Lung (tissue), 11 donors: ENCODE measurements at regions not wholly inside any gene's neighbourhood (a gene's known extent, or its start where the extent isn't known, plus 50 kb on each side); places are given as distances from the start of the nearest gene placed in this dataset.

Experiments
- ATAC-seq: fragments of 200-7000 bp; cut with Tn5 transposase; one replicate; pipeline ENCODE4 v1.9.1; 2020; ENCODE audit warnings: moderate number of reproducible peaks; ENCODE audit not compliant: insufficient read depth, low FRiP score
- DNase-seq, 3 donors: peaks; one replicate each; pipeline ENCODE4 v3.0.0-alpha.2; 2013 to 2017
- H3K27ac ChIP-seq, 2 donors: one replicate each; pipeline ENCODE4 v1.5.1; 2013; ENCODE audit warnings: mild to moderate bottlenecking in 2 of 2, moderate library complexity in 2 of 2, control low read depth in 1 of 2, inconsistent platforms in 1 of 2, low read depth in 1 of 2, low read length in 1 of 2
- H3K27me3 ChIP-seq, 3 donors: one replicate each; pipeline ENCODE4 v1.5.1; 2013; ENCODE audit warnings: low read length in 2 of 3; ENCODE audit not compliant: control insufficient read depth in 3 of 3, insufficient read depth in 3 of 3
- H3K36me3 ChIP-seq, 4 donors: one replicate each; pipeline ENCODE4 v1.5.1; 2013; ENCODE audit warnings: low read length in 4 of 4, mild to moderate bottlenecking in 1 of 4, moderate library complexity in 1 of 4; ENCODE audit not compliant: control insufficient read depth in 4 of 4, insufficient read depth in 4 of 4
- H3K4me1 ChIP-seq, 5 donors: one replicate each; pipeline ENCODE4 v1.5.1; 2013; ENCODE audit warnings: low read length in 5 of 5, mild to moderate bottlenecking in 2 of 5, moderate library complexity in 1 of 5; ENCODE audit not compliant: control insufficient read depth in 5 of 5, insufficient read depth in 5 of 5
- H3K4me3 ChIP-seq: one replicate; pipeline ENCODE4 v1.5.1; 2013; ENCODE audit warnings: mild to moderate bottlenecking, control low read depth, moderate library complexity
- H3K9ac ChIP-seq, 2 donors: one replicate each; pipeline ENCODE4 v1.5.1; 2013; ENCODE audit warnings: low read length in 2 of 2, control low read depth in 1 of 2; ENCODE audit not compliant: insufficient read depth in 1 of 2
- H3K9me3 ChIP-seq, 4 donors: one replicate each; pipeline ENCODE4 v1.5.1; 2013; ENCODE audit warnings: low read length in 3 of 4, mild to moderate bottlenecking in 1 of 4, moderate library complexity in 1 of 4; ENCODE audit not compliant: control insufficient read depth in 4 of 4, insufficient read depth in 3 of 4
- WGBS, 2 donors: extraction: QIAGEN DNeasy Blood & Tissue Kit; methylation state at CpG; one replicate each; pipeline ENCODE4 v1.1.7; 2013; 5-methylcytosine and 5-hydroxymethylcytosine counted together
- TF ChIP-seq, protein P1 (sequence below): IDR thresholded peaks from 2 replicates; pipeline ENCODE4 v1.5.1; 2012; ENCODE audit warnings: mild to moderate bottlenecking; ENCODE audit errors: control extremely low read depth, extremely low read depth
- donor health status: control.
- donor health status: control.
- donor health status: Bipolar disorder and iron deficiency.
- donor health status: healthy.
- donor health status: DM: yes; HTN: yes; CAD: no.

DNA sequence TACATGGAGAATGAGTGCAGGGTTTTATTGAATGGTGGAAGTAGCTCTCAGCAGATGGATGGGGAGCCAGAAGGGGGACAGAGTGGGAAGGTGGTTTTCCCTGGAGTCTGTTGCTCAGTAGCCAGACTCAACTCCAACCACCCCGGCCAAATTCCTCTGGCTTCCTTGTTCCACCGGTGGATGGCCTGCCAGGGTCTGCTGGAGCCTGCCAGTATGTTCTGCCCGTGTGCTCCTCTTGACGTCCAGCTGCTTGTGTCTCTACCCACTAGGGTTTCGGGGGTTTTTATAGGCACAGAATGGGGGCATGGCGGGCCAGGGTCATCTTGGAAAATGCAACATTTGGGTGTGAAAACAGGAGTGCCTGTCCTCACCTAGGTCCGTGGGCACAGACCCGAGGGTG, 51.4 kb upstream of the KLF9 start:
- Histone ChIP-seq H3K4me1 (peaks cover 0 to 13% (median 0%) of the 10 kb centered on the region in 5 donors), H3K27me3 (no peaks in the 10 kb centered on the region), H3K9me3 (no peaks in the 10 kb centered on the region), H3K9ac (no peak overlapping the region), H3K36me3 (no peaks in the 10 kb centered on the region), H3K4me3 (no peak overlapping the region), H3K27ac (no peak overlapping the region)
- DNase-seq (no peak), ATAC-seq (no peak)
- TF ChIP-seq, protein P1, sequence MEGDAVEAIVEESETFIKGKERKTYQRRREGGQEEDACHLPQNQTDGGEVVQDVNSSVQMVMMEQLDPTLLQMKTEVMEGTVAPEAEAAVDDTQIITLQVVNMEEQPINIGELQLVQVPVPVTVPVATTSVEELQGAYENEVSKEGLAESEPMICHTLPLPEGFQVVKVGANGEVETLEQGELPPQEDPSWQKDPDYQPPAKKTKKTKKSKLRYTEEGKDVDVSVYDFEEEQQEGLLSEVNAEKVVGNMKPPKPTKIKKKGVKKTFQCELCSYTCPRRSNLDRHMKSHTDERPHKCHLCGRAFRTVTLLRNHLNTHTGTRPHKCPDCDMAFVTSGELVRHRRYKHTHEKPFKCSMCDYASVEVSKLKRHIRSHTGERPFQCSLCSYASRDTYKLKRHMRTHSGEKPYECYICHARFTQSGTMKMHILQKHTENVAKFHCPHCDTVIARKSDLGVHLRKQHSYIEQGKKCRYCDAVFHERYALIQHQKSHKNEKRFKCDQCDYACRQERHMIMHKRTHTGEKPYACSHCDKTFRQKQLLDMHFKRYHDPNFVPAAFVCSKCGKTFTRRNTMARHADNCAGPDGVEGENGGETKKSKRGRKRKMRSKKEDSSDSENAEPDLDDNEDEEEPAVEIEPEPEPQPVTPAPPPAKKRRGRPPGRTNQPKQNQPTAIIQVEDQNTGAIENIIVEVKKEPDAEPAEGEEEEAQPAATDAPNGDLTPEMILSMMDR, result no peak
- 90 to 91% methylated on average over 8 of the region's 8 CpGs for WGBS, 2 donors

DNA sequence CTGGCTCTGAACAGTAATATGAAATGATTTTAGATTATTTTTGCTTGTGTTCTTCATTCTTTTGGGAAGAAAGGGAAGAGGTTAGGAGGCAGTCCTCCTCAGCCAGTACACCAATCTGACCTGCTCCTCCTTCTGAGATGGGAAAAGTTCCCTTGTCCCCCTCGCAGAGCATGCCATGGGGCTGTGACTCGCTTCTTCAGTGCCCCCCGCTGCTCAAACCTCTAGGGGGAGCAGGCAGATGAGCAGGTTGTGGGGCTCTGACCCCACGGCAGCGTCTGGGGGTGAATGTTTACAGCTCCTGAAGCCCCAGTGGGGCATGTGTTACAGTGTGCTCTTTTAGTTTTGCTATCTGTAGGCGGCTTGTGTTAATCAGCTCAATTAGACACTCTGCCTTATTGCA, 50.9 kb upstream of the KLF9 start:
- ATAC-seq, result no peak
- Histone ChIP-seq H3K36me3 (no peaks in the 10 kb centered on the region), H3K4me1 (peaks cover 0 to 13% (median 0%) of the 10 kb centered on the region in 5 donors), H3K4me3 (no peak overlapping the region), H3K9me3 (no peaks in the 10 kb centered on the region), H3K27ac (no peak overlapping the region), H3K27me3 (no peaks in the 10 kb centered on the region), H3K9ac (no peak overlapping the region)
- TF ChIP-seq, protein P1, result no peak
- WGBS, 2 donors, result 84 to 86% methylated on average over 6 of the region's 6 CpGs
- DNase-seq, result no peak
